ENCODE measurements at regions not wholly inside any gene's neighbourhood (a gene's known extent, or its start where the extent isn't known, plus 50 kb on each side); places are given as distances from the start of the nearest gene placed in this dataset.
A peak's percentile ranks its signal among the peaks of the same experiment; 100 is the strongest.
"Not testable (repeated sequence)": the region's sequence is repeated elsewhere in the genome, so short reads cannot be mapped to it uniquely, and the experiment has no call there.

DNA sequence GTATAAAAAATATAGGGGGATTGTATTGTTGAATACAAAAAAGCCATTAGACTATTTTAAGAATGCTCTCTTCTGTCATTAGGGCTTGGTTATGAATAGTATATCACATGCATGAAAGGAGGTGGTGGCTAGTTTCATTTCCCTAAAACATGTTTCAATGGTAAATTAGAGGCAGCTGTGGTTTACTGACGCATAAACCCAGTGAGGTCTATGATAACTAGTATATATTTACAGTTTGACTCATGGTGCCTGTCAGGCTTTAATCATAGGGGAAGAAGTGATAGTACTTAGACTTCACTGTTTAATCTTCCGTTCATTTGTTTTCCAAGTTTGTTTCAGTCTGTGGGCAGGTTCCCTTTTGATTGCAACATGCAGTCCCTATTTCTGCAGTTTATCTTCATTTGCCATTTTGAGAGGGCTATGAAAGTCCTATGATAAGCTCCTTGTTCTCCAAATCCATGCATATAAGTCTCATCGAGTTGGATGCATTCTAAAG is 55.1 kb upstream of the MAP4K3 start:
- H3K27ac Mint-ChIP-seq = peak overlapping the region; percentile 84
- H3K4me1 Mint-ChIP-seq (ENCODE audit: low read depth) = peaks cover 30% of the 10 kb centered on the region
- TF ChIP-seq CTCF (IDR thresholded peaks at IDR 0.05) = no peak
- H3K4me3 Mint-ChIP-seq = peak overlapping the region; percentile 51
- intact Hi-C loops (cut with micrococcal nuclease) = loop anchor here (1.0 kb wide), 1 partner anchor 21 kb away; no protein-coding TSS in a partner anchor
- peak; percentile 69 for DNase-seq
- peaks cover 2% of the 10 kb centered on the region for H3K9me3 Mint-ChIP-seq
- peaks cover 2% of the 10 kb centered on the region for H3K27me3 Mint-ChIP-seq
- ChIA-PET POLR2A (interaction anchor here (0.7 to 2.7 kb wide), 3 partner anchors 20 to 289 kb away, joined by 3 to 12 read pairs (median 3); no protein-coding TSS in a partner anchor), CTCF (interaction anchor here (0.7 to 1.1 kb wide), 2 partner anchors 112 to 237 kb away, joined by 4 read pairs; no protein-coding TSS in a partner anchor)
- ATAC-seq = peak; percentile 91
- H3K36me3 Mint-ChIP-seq (ENCODE audit: low read depth) = peaks cover 5% of the 10 kb centered on the region

GRCh38 chr2:39492716-39493115 is 55.6 kb upstream of the MAP4K3 start:
- POLR2A ChIA-PET = interaction anchor here (2.7 kb wide), 1 partner anchor 19 kb away, joined by 12 read pairs; no protein-coding TSS in a partner anchor
- H3K36me3 Mint-ChIP-seq (ENCODE audit: low read depth) = peaks cover 8% of the 10 kb centered on the region
- H3K4me3 Mint-ChIP-seq = no peak overlapping the region
- no peak for TF ChIP-seq CTCF (IDR thresholded peaks at IDR 0.05)
- ATAC-seq (no peak), DNase-seq (no peak)
- CTCF ChIA-PET = interaction anchor here (0.6 to 1.1 kb wide), 2 partner anchors 113 to 246 kb away, joined by 3 to 4 read pairs; no protein-coding TSS in a partner anchor
- H3K9me3 Mint-ChIP-seq = peaks cover 5% of the 10 kb centered on the region
- H3K27ac Mint-ChIP-seq = peak overlapping the region; percentile 84
- peaks cover 30% of the 10 kb centered on the region for H3K4me1 Mint-ChIP-seq (ENCODE audit: low read depth)
- intact Hi-C loops (cut with micrococcal nuclease) = loop anchor here (1.0 kb wide), 1 partner anchor 21 kb away; no protein-coding TSS in a partner anchor
- H3K27me3 Mint-ChIP-seq = peaks cover 2% of the 10 kb centered on the region

- DNase-seq (peak; percentile 54), ATAC-seq (peak; percentile 43)
- CTCF ChIA-PET = interaction anchor here (1.1 kb wide), 1 partner anchor 23 kb away, joined by 3 read pairs; no protein-coding TSS in a partner anchor
- Mint-ChIP-seq H3K4me1 (ENCODE audit: low read depth) (peaks cover 30% of the 10 kb centered on the region), H3K4me3 (no peak overlapping the region), H3K27ac (no peak overlapping the region), H3K27me3 (no peaks in the 10 kb centered on the region), H3K36me3 (ENCODE audit: low read depth) (peaks cover 8% of the 10 kb centered on the region), H3K9me3 (peaks cover 7% of the 10 kb centered on the region)
- TF ChIP-seq CTCF (IDR thresholded peaks at IDR 0.05) = no peak
- intact Hi-C loops (cut with micrococcal nuclease) = no loop called here
- POLR2A ChIA-PET = interaction anchor here (0.8 to 1.2 kb wide), 2 partner anchors 15 to 17 kb away, joined by 3 read pairs; no protein-coding TSS in a partner anchor
These were observed 57.7 kb upstream of the MAP4K3 start for GRCh38 chr2:39494784-39495251.

DNA sequence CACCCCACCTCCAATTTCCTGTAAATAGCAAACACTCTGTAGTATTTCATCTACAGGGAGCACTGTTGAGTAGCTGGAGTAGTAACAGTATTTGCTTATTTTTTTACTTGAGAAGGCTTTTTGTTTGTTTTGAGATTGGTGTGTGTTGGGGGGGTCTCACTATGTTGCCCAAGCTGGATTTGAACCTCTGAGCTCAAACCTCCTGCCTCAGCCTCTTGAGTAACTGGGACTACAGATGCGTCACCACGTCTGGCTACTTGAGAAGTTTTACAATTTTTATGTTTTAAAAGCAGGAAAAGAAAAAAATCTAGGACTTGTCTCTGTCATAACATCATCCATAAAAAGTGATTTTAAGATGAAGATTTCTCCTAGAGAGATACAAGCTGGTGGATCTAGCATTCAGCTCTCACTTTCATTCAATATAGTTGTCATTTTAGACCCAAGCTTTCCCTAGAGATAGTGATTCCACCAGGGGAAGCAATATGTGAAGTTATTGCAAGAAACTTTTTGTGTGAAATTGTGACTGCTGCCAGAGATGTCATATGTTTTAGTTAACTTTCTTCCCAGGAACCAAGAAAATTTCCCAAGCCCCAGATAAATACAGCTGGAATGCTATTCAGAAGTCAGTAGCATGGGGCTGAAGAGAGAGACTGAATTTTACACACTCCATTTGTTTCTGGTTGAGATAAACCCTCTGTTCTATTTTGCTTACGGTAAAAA is 60.2 kb upstream of the MAP4K3 start:
- peaks cover 22% of the 10 kb centered on the region for H3K4me1 Mint-ChIP-seq (ENCODE audit: low read depth)
- ChIA-PET POLR2A (interaction anchor here (0.7 kb wide), 1 partner anchor 29 kb away, joined by 3 read pairs; no protein-coding TSS in a partner anchor), CTCF (interaction anchor here (1.4 kb wide), 1 partner anchor 14 kb away, joined by 4 read pairs; no protein-coding TSS in a partner anchor)
- H3K36me3 Mint-ChIP-seq (ENCODE audit: low read depth) = peaks cover 6% of the 10 kb centered on the region
- peaks cover 8% of the 10 kb centered on the region for H3K9me3 Mint-ChIP-seq
- ATAC-seq (no peak), DNase-seq (no peak)
- no peak overlapping the region for H3K4me3 Mint-ChIP-seq
- H3K27me3 Mint-ChIP-seq = peaks cover 5% of the 10 kb centered on the region
- H3K27ac Mint-ChIP-seq = no peak overlapping the region
- intact Hi-C loops (cut with micrococcal nuclease) = no loop called here
- TF ChIP-seq CTCF (IDR thresholded peaks at IDR 0.05) = no peak

DNA sequence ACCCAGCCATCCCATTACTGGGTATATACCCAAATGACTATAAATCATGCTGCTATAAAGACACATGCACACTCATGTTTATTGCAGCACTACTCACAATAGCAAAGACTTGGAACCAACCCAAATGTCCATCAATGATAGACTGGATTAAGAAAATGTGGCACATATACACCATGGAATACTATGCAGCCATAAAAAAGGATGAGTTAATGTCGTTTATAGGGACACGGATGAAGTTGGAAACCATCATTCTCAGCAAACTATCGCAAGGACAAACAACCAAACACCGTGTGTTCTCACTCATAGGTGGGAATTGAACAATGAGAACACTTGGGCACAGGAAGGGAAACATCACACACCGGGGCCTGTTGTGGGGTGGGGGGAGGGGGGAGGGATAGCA is 61.1 kb upstream of the MAP4K3 start:
- H3K9me3 Mint-ChIP-seq; H3K36me3 Mint-ChIP-seq (ENCODE audit: low read depth); DNase-seq; ATAC-seq; H3K27ac Mint-ChIP-seq; H3K4me3 Mint-ChIP-seq; intact Hi-C loops (cut with micrococcal nuclease); POLR2A ChIA-PET: not testable (repeated sequence)
- H3K27me3 Mint-ChIP-seq = peaks cover 13% of the 10 kb centered on the region
- H3K4me1 Mint-ChIP-seq (ENCODE audit: low read depth) = peaks cover 13% of the 10 kb centered on the region
- CTCF ChIA-PET = interaction anchor here (1.4 kb wide), 1 partner anchor 13 kb away, joined by 4 read pairs; no protein-coding TSS in a partner anchor
